Keratinocyte (primary cell): ENCODE measurements at regions not wholly inside any gene's neighbourhood (a gene's known extent, or its start where the extent isn't known, plus 50 kb on each side); places are given as distances from the start of the nearest gene placed in this dataset.

Experiments used
- DNase-seq: peaks from one replicate; pipeline ENCODE4 v3.0.0-alpha.2; 2011; ENCODE audit warnings: low read depth, missing footprints, low spot score
- FAIRE-seq: peaks from 2 replicates; lab custom pipeline; 2011; peaks lifted over from hg19 to GRCh38; lab: Jason Lieb, UNC
- H2AFZ ChIP-seq: 2 replicates; pipeline ENCODE4 v1.6.0; 2012; ENCODE audit warnings: low read length, control low read depth, inconsistent platforms; ENCODE audit not compliant: control insufficient read depth
- H3K27ac ChIP-seq: 2 replicates; pipeline ENCODE4 v1.5.1; 2011; ENCODE audit warnings: low read length; ENCODE audit not compliant: control insufficient read depth, insufficient read depth
- H3K27me3 ChIP-seq: 3 replicates; pipeline ENCODE4 v1.6.0; 2011; ENCODE audit warnings: low read length; ENCODE audit not compliant: control insufficient read depth, insufficient read depth; ENCODE audit errors: extremely low read depth
- H3K36me3 ChIP-seq, 2 experiments: 2 replicates in 1 of 2; 3 replicates in 1 of 2; pipeline ENCODE4 v1.5.1; 2011; ENCODE audit warnings: low read length in 2 of 2, mild to moderate bottlenecking in 1 of 2; ENCODE audit not compliant: control insufficient read depth in 2 of 2, insufficient read depth in 2 of 2; ENCODE audit errors: extremely low read depth in 1 of 2
- H3K4me1 ChIP-seq: 3 replicates; pipeline ENCODE4 v1.5.1; 2011; ENCODE audit warnings: low read length; ENCODE audit not compliant: control insufficient read depth, insufficient read depth; ENCODE audit errors: extremely low read depth
- H3K4me2 ChIP-seq: 3 replicates; pipeline ENCODE4 v1.6.0; 2011; ENCODE audit warnings: low read depth, low read length; ENCODE audit not compliant: control insufficient read depth, insufficient read depth; ENCODE audit errors: extremely low read depth
- H3K4me3 ChIP-seq, 3 experiments: fragments of 200-600 bp in 1 of 3; sonication (generic) in 1 of 3; 2 replicates in 2 of 3; 3 replicates in 1 of 3; pipeline ENCODE4 v1.5.1; 2011 to 2016; ENCODE audit warnings: low read length in 3 of 3, mild to moderate bottlenecking in 3 of 3, control low read depth in 2 of 3, inconsistent platforms in 1 of 3, low read depth in 1 of 3, mixed read lengths in 1 of 3, mixed run types in 1 of 3, moderate library complexity in 1 of 3; ENCODE audit not compliant: control insufficient read depth in 2 of 3, insufficient read depth in 2 of 3; ENCODE audit errors: extremely low read depth in 1 of 3
- H3K79me2 ChIP-seq: 2 replicates; pipeline ENCODE4 v1.6.0; 2012; ENCODE audit warnings: low read length; ENCODE audit not compliant: control insufficient read depth, insufficient read depth
- H3K9ac ChIP-seq: 3 replicates; pipeline ENCODE4 v1.6.0; 2011; ENCODE audit warnings: low read length; ENCODE audit not compliant: control insufficient read depth, insufficient read depth; ENCODE audit errors: extremely low read depth
- H3K9me1 ChIP-seq: 3 replicates; pipeline ENCODE4 v1.6.0; 2011; ENCODE audit warnings: low read length; ENCODE audit not compliant: control insufficient read depth, insufficient read depth; ENCODE audit errors: extremely low read depth
- H3K9me3 ChIP-seq: 2 replicates; pipeline ENCODE4 v1.5.1; 2012; ENCODE audit warnings: low read depth, low read length; ENCODE audit not compliant: control insufficient read depth
- H4K20me1 ChIP-seq: 3 replicates; pipeline ENCODE4 v1.6.0; 2011; ENCODE audit warnings: low read length; ENCODE audit not compliant: control insufficient read depth, insufficient read depth; ENCODE audit errors: extremely low read depth
- CTCF ChIP-seq, 3 experiments: IDR thresholded peaks in 1 of 3; conservative IDR thresholded peaks in 1 of 3; optimal IDR thresholded peaks in 1 of 3; 2 replicates in 2 of 3; 3 replicates in 1 of 3; pipeline versions ENCODE3 to v1.5.1; 2011; ENCODE audit warnings: low read length in 3 of 3, mild to moderate bottlenecking in 3 of 3, moderate library complexity in 2 of 3, control low read depth in 1 of 3, inconsistent platforms in 1 of 3; ENCODE audit not compliant: insufficient read depth in 2 of 3; ENCODE audit errors: extremely low read depth in 1 of 3
- EZH2 ChIP-seq: IDR thresholded peaks from one replicate; pipeline ENCODE4 v1.6.1; 2012; ENCODE audit warnings: inconsistent platforms, mild to moderate bottlenecking, low read length, moderate library complexity
- dilution Hi-C: fragments of 300-500 bp; cut with MboI; formaldehyde crosslinking; loops from one replicate; pipeline ENCODE4 v1.7.0; 2020; ENCODE audit warnings: low sequenced_read_pairs; ENCODE audit not compliant: extremely low pct_ligation_motif_present

- Histone ChIP-seq H3K9me3 (no peaks in the 10 kb centered on the region), H3K27me3 (no peaks in the 10 kb centered on the region), H3K27ac (no peak overlapping the region), H3K36me3 (no peaks in the 10 kb centered on the region), H3K9ac (no peak overlapping the region), H3K4me2 (no peak overlapping the region), H2AFZ (no peak overlapping the region), H3K4me1 (no peaks in the 10 kb centered on the region), H4K20me1 (no peaks in the 10 kb centered on the region), H3K79me2 (no peaks in the 10 kb centered on the region), H3K4me3 (no peak overlapping the region), H3K9me1 (no peaks in the 10 kb centered on the region)
- no peak for TF ChIP-seq CTCF (optimal IDR thresholded peaks at IDR 0.05 in 1 of 3, IDR thresholded peaks at IDR 0.05 in 1 of 3, conservative IDR thresholded peaks at IDR 0.05 in 1 of 3; ENCODE audit: extremely low read depth in 1 of 3, insufficient read depth in 2 of 3, low read length in 3 of 3)
- no peak for TF ChIP-seq EZH2
- DNase-seq (no peak), FAIRE-seq (no peak)
- dilution Hi-C loops, result no loop called here
These were observed 119.0 kb upstream of the CLDN10 start for GRCh38 chr13:95433537-95433936.

- no peaks in the 10 kb centered on the region for H3K27me3 ChIP-seq
- FAIRE-seq (no peak), DNase-seq (no peak)
- H3K79me2 ChIP-seq, result no peaks in the 10 kb centered on the region
- no peak overlapping the region for H2AFZ ChIP-seq
- H3K36me3 ChIP-seq, result no peaks in the 10 kb centered on the region
- H3K4me2 ChIP-seq, result no peak overlapping the region
- dilution Hi-C loops, result no loop called here
- no peak overlapping the region for H3K27ac ChIP-seq
- no peaks in the 10 kb centered on the region for H3K9me1 ChIP-seq
- H3K9me3 ChIP-seq, result no peaks in the 10 kb centered on the region
- no peak overlapping the region for H3K4me3 ChIP-seq
- no peaks in the 10 kb centered on the region for H4K20me1 ChIP-seq
- no peaks in the 10 kb centered on the region for H3K4me1 ChIP-seq
- TF ChIP-seq EZH2, result no peak
- no peak for TF ChIP-seq CTCF (optimal IDR thresholded peaks at IDR 0.05 in 1 of 3, IDR thresholded peaks at IDR 0.05 in 1 of 3, conservative IDR thresholded peaks at IDR 0.05 in 1 of 3; ENCODE audit: extremely low read depth in 1 of 3, insufficient read depth in 2 of 3, low read length in 3 of 3)
- no peak overlapping the region for H3K9ac ChIP-seq
These were observed 118.4 kb upstream of the CLDN10 start for GRCh38 chr13:95434111-95434510.
